Stimulated activated CD4-positive, alpha-beta T cell treated with anti-CD3 and anti-CD28 coated beads, TNF-alpha, amount 100 ng/mL, for 1 hour (primary cell): ENCODE measurements at regions not wholly inside any gene's neighbourhood (a gene's known extent, or its start where the extent isn't known, plus 50 kb on each side); places are given as distances from the start of the nearest gene placed in this dataset.

Source experiments
- DNase-seq, 3 donors: peaks; one replicate each; pipeline ENCODE4 v3.0.0-alpha.2; 2020; ENCODE audit warnings: low read depth in 3 of 3, low spot score in 1 of 3

DNA sequence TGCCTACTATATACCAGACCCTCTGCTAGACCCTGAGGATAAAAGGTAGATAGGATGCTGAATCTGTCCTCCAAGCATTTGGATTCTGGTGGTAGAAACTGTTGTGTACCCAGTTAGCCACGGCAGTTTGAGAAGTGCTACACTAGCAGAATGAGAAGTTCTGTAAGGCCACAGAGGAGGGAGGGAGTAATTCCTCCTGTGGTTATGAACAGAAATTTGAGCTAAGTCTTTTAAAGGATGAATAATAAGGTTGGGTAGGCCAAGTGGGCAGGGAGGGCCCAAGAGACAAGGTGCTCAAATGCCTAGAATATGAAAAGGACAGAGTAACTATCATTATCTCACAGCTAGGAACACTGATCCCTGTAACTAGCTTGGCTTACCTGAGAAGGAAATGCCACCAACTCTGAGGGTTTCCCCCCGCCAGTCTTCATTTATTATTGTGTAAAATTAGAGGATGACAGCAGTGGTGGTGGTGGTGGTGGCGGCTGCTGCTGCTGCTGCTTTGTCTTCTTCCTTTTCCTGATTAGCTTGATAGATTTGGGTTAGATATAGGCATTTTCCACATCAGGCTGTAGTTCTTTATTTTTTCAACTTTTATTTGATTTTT, 243.3 kb downstream of the PRL start:
- no peak for DNase-seq

DNA sequence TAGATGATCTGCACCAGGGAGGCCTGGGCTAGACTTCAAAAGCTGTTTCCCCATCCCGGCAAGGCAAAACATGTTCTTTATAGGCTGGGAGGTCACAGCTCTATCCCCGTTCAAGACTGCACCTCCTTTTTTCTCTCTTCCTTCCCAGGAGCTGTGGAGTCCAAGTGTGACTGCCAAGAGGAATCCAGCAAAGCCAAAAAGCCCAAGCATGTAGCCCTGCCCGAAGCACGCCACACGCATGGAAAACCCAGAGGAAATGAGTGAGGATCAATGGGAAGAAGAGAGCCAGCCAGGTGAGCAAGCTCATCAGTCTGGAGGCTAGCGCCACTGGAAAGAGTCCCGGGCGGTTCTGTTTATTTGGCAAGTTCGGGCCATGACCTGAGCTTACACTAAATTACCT, 240.4 kb downstream of the PRL start:
- DNase-seq, result no peak

DNA sequence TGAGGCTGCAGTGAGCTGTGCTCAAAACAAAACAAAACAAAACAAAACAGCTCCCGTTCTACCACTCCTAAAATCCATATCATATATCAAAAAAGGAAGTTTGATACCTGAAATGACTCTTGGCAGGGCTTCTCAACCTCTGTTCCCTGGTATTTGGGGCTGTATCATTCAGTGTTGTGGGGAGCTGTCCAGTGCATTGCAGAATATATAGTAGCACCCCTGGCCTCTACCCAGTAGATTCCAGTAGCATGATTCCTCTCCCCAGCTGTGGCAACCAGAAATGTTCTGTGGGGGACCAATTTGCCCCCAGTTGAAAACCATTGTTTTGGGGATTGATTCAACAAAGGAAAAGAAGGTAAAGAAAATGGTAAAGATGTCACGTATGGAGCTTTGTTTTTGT, 238.9 kb downstream of the PRL start:
- no peak for DNase-seq

DNA sequence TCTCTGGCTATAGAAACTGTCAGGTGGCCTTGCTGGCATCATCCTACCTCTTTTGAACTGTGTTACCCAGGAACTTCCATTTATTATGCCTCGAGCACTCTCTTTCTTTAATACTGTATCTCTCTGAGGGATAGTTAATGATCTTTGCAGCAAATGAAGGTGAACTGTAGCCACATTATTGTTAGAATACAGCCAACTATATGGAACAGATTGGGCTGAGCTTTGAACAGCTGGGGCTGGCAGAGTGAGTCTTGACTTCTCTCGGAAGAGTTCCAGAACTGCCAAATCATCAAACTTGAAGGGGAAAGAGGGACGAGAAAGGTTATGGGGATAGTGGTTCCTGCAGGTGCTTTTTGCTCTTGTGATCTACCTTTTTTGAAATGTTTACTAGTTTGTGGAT, 237.7 kb downstream of the PRL start:
- no peak for DNase-seq

DNA sequence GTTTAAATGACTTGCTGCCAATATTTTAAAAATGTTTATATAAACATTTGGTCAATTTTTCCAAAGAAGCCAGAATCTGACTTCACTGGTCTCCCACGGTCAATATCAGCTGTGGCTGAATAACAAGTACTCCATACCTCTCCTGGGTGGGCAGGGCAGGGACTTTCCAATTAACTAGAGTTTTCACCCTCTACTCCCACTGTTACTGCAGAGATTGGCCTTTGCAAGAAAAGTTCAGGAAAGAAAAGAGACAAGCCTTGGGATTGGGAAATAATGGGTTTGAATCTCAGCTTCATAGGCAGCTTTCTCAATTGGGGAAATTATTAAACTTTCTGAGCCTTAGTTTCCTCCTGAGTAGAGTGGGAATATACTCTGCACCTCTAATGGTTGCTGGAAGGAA, 236.9 kb downstream of the PRL start:
- no peak for DNase-seq

DNA sequence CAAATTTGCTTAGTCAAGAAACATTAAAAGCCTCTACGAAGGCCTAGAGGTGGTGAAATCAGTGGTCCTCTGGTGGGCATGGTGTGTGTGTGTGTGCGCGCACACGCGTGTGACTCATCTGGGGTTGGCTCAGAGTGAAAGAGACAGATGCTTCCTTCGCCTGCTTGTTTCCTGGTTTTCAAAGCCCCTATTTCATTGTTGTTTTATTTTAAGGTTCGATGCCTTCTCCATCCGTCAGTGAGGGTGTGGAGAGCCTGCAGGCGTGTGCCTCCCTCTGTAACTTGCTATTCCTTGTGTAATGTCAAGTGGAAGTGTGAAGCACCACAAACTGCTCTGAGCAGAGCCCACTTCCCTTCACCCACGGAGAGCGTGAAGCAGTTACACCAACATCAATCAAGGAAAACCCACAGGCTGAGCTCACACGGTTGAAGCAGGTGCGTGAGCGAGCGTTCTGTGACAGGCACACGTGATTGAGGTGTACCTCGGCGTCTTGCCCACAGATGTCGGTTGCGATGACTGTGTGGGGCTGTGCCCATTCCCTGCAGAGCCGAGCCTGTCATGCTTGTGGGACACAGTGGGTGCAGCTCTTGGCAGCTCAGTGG, 233.9 kb downstream of the PRL start:
- DNase-seq, result peak in 1 of 3 donors; percentile 14

DNA sequence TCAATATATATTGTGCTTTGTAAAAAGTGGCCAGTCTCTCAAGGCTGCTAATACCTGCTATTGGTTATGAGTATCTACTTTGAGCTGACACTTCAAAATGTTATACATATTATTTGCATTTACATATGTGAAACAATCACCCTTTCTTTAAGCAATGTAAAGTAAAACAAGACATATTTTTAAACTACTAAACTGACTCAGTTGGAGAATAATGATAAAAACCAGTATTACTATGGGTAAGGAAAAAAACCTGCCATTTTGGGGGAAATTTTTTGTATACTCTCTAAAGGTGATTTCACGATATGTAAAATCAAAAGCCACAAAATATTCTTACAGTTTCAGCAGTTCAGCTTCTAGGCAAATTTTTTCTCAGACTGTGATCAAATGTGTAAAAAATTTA, 232.3 kb downstream of the PRL start:
- no peak for DNase-seq

DNA sequence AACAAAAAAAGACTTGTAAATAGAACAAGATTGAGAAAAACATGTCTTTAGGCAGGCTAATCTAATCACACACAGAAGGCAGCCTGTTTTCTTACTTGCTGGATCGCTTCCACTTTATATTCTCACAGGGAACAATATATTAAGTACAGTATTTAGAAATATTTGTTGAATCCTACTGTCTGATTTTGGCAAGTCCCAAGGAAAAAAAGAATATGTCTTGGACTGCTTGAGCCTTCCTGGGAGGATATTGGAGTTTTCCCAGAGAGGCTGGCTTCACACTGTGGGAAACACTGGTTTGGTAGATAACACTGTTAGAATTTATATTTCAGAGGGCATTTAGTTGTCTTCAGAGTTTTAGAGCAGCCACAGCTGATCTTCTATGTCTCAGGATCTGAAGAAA, 229.7 kb downstream of the PRL start:
- no peak for DNase-seq

DNA sequence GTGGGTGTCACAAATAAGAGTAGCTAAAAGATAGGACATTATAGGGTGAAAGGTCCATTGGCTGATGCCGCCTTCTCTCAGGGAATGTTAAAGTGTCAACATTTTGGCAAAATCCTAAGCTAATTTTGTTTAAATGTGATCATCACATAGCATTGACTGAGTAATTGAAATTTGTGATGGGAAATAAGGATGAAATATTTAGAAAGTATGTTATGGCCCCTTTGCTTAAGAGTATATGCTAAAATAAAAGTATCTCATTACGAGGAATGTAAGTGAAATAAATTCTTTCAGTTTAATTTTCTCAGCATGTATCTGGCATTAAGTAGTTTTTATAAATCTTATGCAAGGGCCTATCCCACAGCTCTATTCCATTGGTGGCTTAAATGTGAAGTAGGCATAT, 229.2 kb downstream of the PRL start:
- no peak for DNase-seq

DNA sequence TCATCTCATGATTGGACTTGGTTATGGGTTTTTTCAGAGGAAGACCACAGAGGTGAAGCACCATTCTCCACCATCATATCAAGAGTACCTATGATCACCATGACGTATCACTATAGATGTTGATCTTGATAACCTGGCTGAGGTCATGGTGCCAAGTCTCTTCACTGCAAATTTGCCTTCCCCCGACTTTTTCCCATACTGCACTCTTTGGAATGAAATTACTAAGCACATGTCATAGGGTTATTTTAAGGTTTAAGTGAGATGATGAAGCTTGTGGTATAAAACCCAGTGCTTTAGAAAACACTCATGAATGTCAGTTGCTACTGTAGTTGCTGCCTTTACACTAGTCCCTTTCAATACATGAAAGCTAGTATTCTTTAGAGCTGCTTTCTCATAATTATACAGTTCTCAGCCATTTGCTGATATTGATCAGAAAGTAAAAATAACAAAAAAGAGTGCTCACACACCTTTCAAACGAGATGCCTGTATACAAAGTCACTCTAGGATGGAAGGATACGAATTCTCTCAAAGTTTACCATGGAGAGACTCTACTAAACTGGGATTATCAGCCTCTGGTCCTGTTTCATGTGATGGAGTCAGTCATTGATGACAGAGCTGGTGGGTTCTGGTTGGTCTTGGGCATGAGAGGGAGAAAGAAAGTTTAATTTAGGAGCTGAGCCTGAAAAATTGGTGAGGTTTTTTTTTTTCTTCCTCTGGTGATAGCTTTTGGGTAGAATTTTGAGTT, 228.1 kb downstream of the PRL start:
- no peak for DNase-seq

DNA sequence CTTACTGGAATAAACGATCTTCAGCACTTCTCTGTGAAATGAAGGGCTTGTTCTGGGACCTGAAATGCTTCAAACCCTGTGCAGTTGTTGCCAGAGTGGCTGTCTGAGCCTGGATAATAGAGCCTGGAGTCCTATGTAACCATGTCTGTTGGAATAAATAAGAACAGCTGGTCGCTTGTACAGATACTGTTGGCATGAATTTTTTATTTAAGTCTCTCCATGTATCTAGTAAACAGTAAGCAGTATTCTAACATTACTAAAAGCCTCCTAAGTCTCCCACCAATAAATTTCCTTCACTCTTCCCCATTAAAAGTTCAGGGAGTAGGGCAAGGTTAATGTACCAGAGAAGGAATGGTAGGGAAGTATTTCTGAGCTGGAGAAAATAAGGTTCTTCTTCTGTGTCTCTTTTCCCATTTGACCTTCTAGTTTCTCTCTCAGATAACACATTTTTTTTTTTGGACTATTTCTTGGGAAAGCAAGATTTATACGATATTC, 227.5 kb downstream of the PRL start:
- no peak for DNase-seq

DNA sequence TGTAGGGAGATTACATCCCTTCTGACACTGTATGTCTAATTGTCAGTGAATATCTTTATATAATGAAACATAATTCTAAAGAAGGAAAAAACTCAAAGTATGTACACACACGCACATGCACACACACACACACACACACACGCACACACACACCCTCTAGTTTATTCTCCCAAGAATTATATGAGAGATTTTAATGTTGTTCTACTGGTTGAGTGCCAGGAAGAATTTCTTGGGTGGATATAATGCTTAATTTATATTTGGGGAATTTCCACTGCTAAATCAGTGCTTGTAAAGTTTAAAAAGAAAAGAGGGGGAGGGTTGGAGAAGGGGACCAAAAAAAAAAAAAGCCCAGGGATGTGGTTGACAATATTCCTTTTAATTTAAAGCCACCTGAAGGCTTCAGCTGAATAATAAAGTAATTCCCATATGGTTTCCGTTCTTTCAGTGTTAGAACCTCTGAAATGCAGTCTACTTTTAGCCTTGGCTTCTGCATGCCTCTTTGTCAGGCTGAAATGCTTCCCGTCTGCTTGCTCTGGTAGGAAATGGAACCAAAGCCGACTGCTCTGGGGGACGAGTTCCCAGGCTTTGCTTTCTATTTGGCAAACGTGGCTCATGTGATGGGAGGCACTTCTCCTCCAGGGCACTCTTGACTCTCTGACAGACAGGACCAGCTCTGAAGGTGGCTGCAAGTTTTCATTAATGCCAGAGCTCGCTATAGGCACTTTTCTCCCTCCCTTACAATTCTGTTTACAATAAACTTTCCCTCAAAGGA, 225.4 kb downstream of the PRL start:
- DNase-seq, result no peak

DNA sequence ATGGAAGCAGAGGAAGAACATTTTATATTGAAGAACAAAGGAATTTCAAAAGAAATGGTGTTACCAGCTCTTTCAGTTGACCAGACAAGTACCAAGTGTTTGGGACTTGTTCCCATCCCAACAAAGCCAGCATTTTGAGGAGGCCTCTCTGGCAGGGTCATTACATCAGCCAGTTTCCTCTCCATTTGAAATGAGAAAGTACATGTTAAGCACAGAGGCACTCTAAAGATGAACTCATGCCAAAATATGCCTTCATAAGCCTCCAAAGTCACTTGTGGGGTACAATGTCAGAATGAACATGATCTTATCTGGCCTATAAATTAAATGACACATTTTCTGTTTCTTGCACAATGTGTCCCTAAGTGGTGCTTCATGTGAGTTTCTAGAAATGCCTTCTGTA, 223.9 kb downstream of the PRL start:
- DNase-seq, result no peak

DNA sequence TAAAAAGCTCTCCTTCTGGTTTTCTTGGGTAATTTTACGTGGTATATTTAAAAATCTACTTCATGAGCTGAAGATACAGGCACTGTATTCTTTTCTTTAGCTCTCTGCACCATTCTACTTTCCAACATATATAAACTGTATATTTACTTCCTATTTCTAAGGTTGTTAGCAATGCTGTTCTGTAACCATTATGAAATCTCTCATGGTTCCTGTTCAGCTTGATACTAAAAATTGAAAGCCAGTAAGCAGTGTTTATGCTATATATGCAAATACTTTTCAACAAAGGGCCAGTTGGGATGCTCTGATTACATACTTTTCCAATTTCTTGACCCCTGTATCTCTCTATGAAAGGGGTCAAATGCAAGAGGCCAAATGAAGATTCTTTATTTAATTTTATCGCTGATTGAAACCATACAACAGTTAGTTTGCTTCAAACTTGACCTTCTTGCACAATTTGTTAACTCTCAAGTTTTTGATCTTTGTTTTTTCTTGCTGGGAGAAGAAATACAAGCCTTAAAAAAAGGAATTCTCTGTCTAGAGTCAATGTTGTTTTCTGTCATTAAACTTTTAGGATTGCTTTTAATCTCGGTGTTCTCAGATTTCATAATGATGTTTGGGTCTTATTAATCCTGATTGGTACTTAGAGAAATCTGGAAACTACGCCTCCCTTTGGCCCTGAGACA, 223.2 kb downstream of the PRL start:
- no peak for DNase-seq

DNA sequence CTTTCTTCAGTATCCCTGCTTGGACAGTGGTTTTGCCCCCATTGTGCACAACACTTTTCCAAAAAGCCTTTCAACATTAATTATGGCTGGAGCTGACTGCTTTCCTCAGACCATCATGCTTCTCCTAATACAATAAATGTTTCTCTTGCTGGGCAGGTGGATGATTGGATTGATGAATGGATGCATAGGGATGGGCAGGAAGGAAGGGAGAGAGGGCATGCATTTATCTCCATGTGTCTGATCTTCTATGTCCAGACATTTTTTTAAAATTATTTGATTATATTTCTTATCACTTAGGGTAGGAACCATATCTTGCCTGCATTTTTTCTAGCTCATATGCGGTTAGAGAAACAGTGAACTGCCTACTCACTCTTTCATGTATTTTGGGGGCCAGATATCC, 218.5 kb downstream of the PRL start:
- no peak for DNase-seq

DNA sequence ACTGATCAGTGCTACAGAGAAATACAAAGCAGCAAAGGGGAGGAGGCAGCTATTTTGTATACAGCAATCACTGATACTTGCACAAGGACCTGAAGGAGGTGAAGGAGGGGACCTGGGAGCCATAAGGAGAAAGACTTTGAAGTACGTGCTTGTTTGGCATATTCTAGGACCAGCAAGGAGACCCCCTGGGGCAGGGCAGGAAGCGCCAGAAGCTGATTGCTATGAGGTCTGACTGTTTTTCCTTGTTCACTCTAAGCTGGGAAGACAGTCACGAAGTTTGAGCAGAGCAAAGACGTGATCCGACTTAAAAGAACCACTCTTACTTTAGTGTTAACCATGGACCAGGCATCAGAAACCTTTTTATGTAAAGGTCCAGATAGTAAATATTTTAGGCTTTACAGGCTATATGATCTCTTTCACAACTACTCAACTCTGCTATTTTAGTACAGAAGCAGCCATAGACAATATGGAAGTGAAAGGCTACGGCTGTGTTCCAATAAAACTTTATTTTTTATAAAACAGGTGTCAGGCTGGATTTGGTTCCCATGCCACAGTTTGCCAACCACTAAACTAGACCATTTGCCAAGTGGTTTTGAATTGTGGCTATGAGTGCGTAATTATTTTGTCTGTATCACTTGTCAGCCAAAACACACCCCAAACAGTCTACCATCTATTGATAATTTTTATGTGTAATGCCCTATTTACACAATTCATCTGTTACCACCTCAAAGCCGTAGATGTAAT, 217.9 kb downstream of the PRL start:
- DNase-seq, result no peak

DNA sequence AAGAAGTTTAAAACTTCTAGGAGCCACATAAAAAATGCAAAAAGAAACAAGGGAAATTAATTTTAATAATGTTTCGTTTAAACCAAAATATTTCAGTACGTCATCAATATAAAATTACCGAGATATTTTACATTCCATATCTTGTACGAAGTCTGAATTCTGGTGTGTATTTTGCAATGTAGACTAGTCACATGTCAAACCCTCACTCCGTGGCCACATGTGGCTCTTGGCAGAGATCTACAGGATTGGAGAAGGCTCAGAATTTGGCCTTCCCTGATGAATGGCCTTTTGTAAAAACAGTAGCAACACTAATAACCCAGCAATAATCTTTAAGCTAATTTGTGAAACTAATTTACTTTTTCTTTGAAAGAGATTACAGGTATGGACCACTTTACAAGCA, 217.1 kb downstream of the PRL start:
- no peak for DNase-seq

DNA sequence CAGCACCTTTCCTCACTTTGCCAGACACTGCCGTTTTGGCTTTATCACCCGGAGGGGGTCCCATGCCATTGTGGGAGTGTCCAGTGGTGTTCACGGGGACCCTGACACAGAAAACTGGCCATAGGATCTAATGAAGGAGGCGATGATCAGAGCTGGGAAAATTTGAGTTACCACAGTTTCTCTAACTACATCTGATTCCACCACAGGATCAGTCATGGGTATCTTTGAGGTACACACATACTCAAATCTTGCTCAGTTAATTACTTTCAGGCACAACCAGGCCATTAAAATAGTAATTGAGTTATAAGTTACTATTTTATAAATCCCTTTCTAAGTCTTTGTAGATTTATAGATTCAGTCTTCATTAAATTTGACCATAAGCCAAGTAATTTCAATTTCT, 215.1 kb downstream of the PRL start:
- DNase-seq, result no peak

DNA sequence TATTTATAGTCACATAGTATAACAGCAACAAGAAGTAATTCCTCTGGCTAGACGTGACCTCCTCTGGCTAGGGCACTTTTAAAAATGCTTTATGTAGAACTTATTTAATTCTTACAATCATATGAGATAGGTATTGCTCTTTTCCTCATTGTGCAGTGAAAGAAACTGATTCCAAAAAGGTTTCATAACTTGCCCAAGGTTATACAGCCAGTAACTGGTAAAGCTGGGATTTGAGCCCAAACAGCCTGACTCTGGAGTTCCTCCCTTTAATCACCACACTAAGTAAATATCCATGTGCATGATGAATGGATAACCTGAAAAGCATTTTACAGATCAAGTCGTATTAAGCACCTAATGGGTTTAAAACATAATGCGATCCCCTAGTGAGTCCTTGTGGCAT, 214.6 kb downstream of the PRL start:
- DNase-seq, result no peak

DNA sequence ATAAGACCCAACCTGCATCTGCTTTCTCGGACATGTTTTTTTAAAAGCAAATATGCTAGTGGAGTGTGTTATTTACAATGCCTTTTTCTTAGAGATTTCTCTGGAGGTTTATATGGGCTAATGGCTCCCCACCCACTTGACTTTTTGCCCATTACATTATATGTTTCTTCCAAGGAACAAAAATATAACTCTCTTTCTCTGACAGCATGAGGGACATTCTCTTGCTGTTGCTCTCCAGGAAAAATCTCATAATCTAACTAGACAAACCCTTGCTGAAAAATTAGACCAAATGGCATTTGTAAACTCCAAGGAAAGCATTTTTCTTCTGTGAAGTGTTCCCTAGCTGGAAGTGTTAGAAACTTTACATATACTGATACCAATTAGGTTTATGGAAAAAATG, 213.7 kb downstream of the PRL start:
- DNase-seq, result no peak
